A549 (cell line): ENCODE measurements at regions not wholly inside any gene's neighbourhood (a gene's known extent, or its start where the extent isn't known, plus 50 kb on each side); places are given as distances from the start of the nearest gene placed in this dataset.

Source experiments
- ATAC-seq, 2 experiments: fragments of 200-7000 bp in 1 of 2; fragments of >200 bp in 1 of 2; cut with Nextera tagmentation in 1 of 2; cut with Tn5 transposase in 1 of 2; 3 replicates each; pipeline versions ENCODE4 v1.8.0 to v1.9.1; 2018 to 2020; ENCODE audit warnings: mild to moderate bottlenecking in 1 of 2, moderate library complexity in 1 of 2
- CTCF ChIA-PET: fragments of 300-600 bp; sonication (Branson Sonifier 250); formaldehyde crosslinking; extraction: SDS; loops from one replicate; lab custom pipeline; 2021; ENCODE audit warnings: antibody characterized with exemption, inconsistent platforms; lab: Yijun Ruan, JAX
- POLR2A ChIA-PET: fragments of 350-600 bp; formaldehyde crosslinking; extraction: SDS; loops from one replicate; lab custom pipeline; 2021; ENCODE audit warnings: antibody characterized with exemption, inconsistent platforms; lab: Yijun Ruan, JAX
- DNase-seq, 2 experiments: peaks; one replicate each; pipeline versions ENCODE4 v3.0.0 to v3.0.0-alpha.2; 2011 to 2016; ENCODE audit warnings: low read depth in 1 of 2, low spot score in 1 of 2
- FAIRE-seq: peaks from 2 replicates; lab custom pipeline; 2011; peaks lifted over from hg19 to GRCh38; lab: Jason Lieb, UNC
- H3K27ac ChIP-seq, 2 experiments: fragments of >200 bp; sonication (Bioruptor Twin); formaldehyde crosslinking; 3 replicates each; pipeline ENCODE4 v1.5.1; 2016 to 2017
- H3K4me1 ChIP-seq: fragments of >200 bp; sonication (Bioruptor Twin); formaldehyde crosslinking; 3 replicates; pipeline ENCODE4 v1.6.1; 2016
- H3K4me2 ChIP-seq: fragments of >200 bp; sonication (Bioruptor Twin); formaldehyde crosslinking; 3 replicates; pipeline ENCODE4 v1.6.1; 2016
- H3K4me3 ChIP-seq: fragments of >200 bp; sonication (Bioruptor Twin); formaldehyde crosslinking; 3 replicates; pipeline ENCODE4 v1.5.1; 2016
- H3K9me3 ChIP-seq: fragments of >200 bp; sonication (Bioruptor Twin); formaldehyde crosslinking; 3 replicates; pipeline ENCODE4 v1.6.1; 2016
- BHLHE40 ChIP-seq: IDR thresholded peaks from 2 replicates; pipeline ENCODE4 v1.6.1; 2012; ENCODE audit warnings: low read depth, low read length, inconsistent platforms
- EHF ChIP-seq: fragments of 250-450 bp; sonication (Bioruptor Pico); IDR thresholded peaks from 2 replicates; pipeline ENCODE4 v1.5.0; 2020; ENCODE audit warnings: mild to moderate bottlenecking
- EP300 ChIP-seq, 2 experiments: fragments of >200 bp; sonication (Bioruptor Twin); formaldehyde crosslinking; IDR thresholded peaks; 2 replicates in 1 of 2; 3 replicates in 1 of 2; pipeline ENCODE4 v1.6.1; 2016 to 2017
- HDAC2 ChIP-seq: fragments of 200-600 bp; sonication (generic); IDR thresholded peaks from 2 replicates; pipeline ENCODE4 v1.6.1; 2016
- HEYL ChIP-seq: fragments of 250-450 bp; sonication (Bioruptor Pico); IDR thresholded peaks from 2 replicates; pipeline ENCODE4 v1.8.0; 2021; ENCODE audit warnings: mild to moderate bottlenecking, moderate library complexity
- HOXB13 ChIP-seq: fragments of 250-450 bp; sonication (Bioruptor Pico); IDR thresholded peaks from 2 replicates; pipeline ENCODE4 v1.5.0; 2020; ENCODE audit warnings: low read depth, mild to moderate bottlenecking, moderate library complexity
- HOXB5 ChIP-seq: fragments of 250-450 bp; sonication (Bioruptor Pico); IDR thresholded peaks from 2 replicates; pipeline ENCODE4 v1.5.0; 2020; ENCODE audit warnings: mild to moderate bottlenecking, moderate library complexity
- JUNB ChIP-seq: fragments of >200 bp; sonication (Bioruptor Twin); formaldehyde crosslinking; IDR thresholded peaks from 2 replicates; pipeline ENCODE4 v1.6.1; 2016
- MAFK ChIP-seq: fragments of 450-650 bp; IDR thresholded peaks from 2 replicates; pipeline ENCODE4 v1.6.1; 2014; ENCODE audit not compliant: partially characterized antibody
- NFE2L2 ChIP-seq: fragments of 150-350 bp; conservative IDR thresholded peaks from 2 replicates; pipeline ENCODE4 v1.6.1; 2014; ENCODE audit warnings: low read length
- NPAS2 ChIP-seq: fragments of 250-450 bp; sonication (Bioruptor Pico); IDR thresholded peaks from 2 replicates; pipeline ENCODE4 v1.8.0; 2022; ENCODE audit warnings: mild to moderate bottlenecking, moderate library complexity, borderline replicate concordance
- POLR2AphosphoS2 ChIP-seq: conservative IDR thresholded peaks from 2 replicates; pipeline ENCODE4 v1.6.1; 2012; ENCODE audit warnings: low read length, improper control_type of control experiment, inconsistent platforms
- TP53 ChIP-seq: fragments of 250-450 bp; sonication (Bioruptor Pico); IDR thresholded peaks from 2 replicates; pipeline ENCODE4 v1.5.0; 2021; ENCODE audit warnings: mild to moderate bottlenecking, moderate library complexity
- ZC3H11A ChIP-seq: fragments of 450-650 bp; IDR thresholded peaks from 2 replicates; pipeline ENCODE4 v1.6.1; 2014; ENCODE audit warnings: antibody characterized with exemption, mild to moderate bottlenecking
- WGBS: methylation state at CpG from one replicate; pipeline ENCODE4 v1.1.6; 2017; ENCODE audit errors: missing lambda C conversion rate; 5-methylcytosine and 5-hydroxymethylcytosine counted together
- TF ChIP-seq, protein P1 (sequence below): fragments of >200 bp; sonication (Bioruptor Twin); formaldehyde crosslinking; IDR thresholded peaks from 3 replicates; pipeline ENCODE4 v1.5.1; 2016
- TF ChIP-seq, protein P2 (sequence below): fragments of 150-350 bp; IDR thresholded peaks from 2 replicates; pipeline ENCODE4 v1.6.1; 2014; ENCODE audit warnings: low read depth, mild to moderate bottlenecking, low read length
- TF ChIP-seq, protein P3 (sequence below): IDR thresholded peaks from 2 replicates; pipeline ENCODE4 v1.6.1; 2012
- TF ChIP-seq, protein P4 (sequence below): fragments of 250-450 bp; sonication (Bioruptor Pico); IDR thresholded peaks from 2 replicates; pipeline ENCODE4 v1.5.0; 2021; ENCODE audit warnings: mild to moderate bottlenecking, moderate library complexity, borderline replicate concordance
- TF ChIP-seq, protein P5 (sequence below): fragments of >200 bp; sonication (Bioruptor Twin); formaldehyde crosslinking; IDR thresholded peaks from 2 replicates; pipeline ENCODE4 v1.6.1; 2016
- TF ChIP-seq, protein P6 (sequence below): fragments of 200-600 bp; sonication (generic); IDR thresholded peaks from 2 replicates; pipeline ENCODE4 v1.6.1; 2016; ENCODE audit warnings: antibody characterized with exemption, mild to moderate bottlenecking, moderate library complexity

DNA sequence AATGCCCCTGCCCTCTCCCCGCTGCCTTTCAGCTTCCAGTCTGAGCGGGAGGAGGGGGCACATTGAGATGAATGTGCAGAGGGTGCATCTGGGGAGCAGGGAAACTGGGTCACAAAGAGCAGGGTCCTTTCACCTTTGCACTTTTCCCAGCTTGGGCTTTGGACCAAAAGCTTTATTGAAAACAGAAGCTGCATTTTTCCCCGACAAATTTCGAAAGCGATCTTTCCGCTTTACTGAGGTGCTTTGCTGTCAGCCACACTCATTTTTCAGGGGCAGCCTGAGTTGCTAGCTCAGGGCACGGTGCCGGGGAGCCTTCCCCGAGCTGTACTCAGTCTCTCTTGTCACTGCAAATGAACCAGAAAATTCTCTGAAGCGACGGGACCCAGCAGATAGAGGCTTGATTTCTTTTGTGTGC, 283.7 kb upstream of the SOX4 start:
- no peak for FAIRE-seq
- no peaks in the 10 kb centered on the region for H3K9me3 ChIP-seq
- ChIA-PET POLR2A (no interaction called here), CTCF (interaction anchor here (1.0 to 1.2 kb wide), 3 partner anchors 11 to 22 kb away, joined by 3 to 4 read pairs (median 4); no protein-coding TSS in a partner anchor)
- no peak for DNase-seq
- no peak overlapping the region for H3K27ac ChIP-seq
- H3K4me3 ChIP-seq = no peak overlapping the region
- no peak for TF ChIP-seq HEYL (CRISPR knock-in tag)
- TF ChIP-seq HDAC2 = no peak
- TF ChIP-seq EP300 (IDR thresholded peaks at IDR 0.05) = no peak
- TF ChIP-seq HOXB13 = no peak
- no peak for TF ChIP-seq EHF
- TF ChIP-seq, protein P1, sequence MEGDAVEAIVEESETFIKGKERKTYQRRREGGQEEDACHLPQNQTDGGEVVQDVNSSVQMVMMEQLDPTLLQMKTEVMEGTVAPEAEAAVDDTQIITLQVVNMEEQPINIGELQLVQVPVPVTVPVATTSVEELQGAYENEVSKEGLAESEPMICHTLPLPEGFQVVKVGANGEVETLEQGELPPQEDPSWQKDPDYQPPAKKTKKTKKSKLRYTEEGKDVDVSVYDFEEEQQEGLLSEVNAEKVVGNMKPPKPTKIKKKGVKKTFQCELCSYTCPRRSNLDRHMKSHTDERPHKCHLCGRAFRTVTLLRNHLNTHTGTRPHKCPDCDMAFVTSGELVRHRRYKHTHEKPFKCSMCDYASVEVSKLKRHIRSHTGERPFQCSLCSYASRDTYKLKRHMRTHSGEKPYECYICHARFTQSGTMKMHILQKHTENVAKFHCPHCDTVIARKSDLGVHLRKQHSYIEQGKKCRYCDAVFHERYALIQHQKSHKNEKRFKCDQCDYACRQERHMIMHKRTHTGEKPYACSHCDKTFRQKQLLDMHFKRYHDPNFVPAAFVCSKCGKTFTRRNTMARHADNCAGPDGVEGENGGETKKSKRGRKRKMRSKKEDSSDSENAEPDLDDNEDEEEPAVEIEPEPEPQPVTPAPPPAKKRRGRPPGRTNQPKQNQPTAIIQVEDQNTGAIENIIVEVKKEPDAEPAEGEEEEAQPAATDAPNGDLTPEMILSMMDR = no peak
- TF ChIP-seq, protein P2, sequence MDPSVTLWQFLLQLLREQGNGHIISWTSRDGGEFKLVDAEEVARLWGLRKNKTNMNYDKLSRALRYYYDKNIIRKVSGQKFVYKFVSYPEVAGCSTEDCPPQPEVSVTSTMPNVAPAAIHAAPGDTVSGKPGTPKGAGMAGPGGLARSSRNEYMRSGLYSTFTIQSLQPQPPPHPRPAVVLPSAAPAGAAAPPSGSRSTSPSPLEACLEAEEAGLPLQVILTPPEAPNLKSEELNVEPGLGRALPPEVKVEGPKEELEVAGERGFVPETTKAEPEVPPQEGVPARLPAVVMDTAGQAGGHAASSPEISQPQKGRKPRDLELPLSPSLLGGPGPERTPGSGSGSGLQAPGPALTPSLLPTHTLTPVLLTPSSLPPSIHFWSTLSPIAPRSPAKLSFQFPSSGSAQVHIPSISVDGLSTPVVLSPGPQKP = no peak
- no peak for ATAC-seq
- whole genome bisulfite sequencing = 89% methylated on average over 11 of the region's 11 CpGs
- no peaks in the 10 kb centered on the region for H3K4me1 ChIP-seq
- no peak overlapping the region for H3K4me2 ChIP-seq

DNA sequence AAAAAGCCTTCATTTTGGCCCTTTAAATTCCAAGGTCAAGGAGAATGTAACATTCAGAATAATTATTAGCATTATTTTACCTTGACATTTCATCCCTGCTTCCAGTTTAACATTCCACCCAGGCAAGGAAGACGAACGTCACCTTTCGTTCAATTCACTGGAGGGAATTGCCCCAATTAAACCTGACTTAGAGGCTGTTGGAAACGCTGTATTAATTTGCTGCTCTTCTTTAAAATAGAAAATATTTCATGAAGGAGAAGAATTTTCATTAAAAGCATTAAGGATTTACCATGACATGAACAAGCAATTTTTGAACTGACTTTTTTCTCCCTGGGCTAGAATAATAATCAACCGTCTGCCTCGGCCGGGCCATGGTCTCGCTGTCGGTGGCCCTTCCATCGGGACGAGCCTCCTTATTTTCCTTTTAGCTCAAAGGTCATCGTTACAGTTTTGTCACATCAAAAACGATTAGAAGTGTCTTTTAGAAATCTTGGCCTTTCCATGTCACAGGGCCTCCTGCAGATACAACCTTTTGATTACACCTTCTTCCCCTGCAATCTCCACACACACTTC, 282.9 kb upstream of the SOX4 start:
- Histone ChIP-seq H3K4me2 (no peak overlapping the region), H3K4me3 (no peak overlapping the region), H3K9me3 (no peaks in the 10 kb centered on the region), H3K4me1 (no peaks in the 10 kb centered on the region), H3K27ac (no peak overlapping the region)
- no peak for DNase-seq
- ChIA-PET POLR2A (no interaction called here), CTCF (no interaction called here)
- TF ChIP-seq BHLHE40 (no peak), EP300 (IDR thresholded peaks at IDR 0.05) (no peak), HOXB5 (CRISPR knock-in tag) (no peak), NPAS2 (CRISPR knock-in tag) (no peak), JUNB (no peak), NFE2L2 (no peak), ZC3H11A (no peak), POLR2AphosphoS2 (no peak), MAFK (no peak), TP53 (CRISPR knock-in tag) (no peak)
- TF ChIP-seq, protein P3, sequence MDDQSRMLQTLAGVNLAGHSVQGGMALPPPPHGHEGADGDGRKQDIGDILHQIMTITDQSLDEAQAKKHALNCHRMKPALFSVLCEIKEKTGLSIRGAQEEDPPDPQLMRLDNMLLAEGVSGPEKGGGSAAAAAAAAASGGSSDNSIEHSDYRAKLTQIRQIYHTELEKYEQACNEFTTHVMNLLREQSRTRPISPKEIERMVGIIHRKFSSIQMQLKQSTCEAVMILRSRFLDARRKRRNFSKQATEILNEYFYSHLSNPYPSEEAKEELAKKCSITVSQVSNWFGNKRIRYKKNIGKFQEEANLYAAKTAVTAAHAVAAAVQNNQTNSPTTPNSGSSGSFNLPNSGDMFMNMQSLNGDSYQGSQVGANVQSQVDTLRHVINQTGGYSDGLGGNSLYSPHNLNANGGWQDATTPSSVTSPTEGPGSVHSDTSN = no peak
- TF ChIP-seq, protein P4, sequence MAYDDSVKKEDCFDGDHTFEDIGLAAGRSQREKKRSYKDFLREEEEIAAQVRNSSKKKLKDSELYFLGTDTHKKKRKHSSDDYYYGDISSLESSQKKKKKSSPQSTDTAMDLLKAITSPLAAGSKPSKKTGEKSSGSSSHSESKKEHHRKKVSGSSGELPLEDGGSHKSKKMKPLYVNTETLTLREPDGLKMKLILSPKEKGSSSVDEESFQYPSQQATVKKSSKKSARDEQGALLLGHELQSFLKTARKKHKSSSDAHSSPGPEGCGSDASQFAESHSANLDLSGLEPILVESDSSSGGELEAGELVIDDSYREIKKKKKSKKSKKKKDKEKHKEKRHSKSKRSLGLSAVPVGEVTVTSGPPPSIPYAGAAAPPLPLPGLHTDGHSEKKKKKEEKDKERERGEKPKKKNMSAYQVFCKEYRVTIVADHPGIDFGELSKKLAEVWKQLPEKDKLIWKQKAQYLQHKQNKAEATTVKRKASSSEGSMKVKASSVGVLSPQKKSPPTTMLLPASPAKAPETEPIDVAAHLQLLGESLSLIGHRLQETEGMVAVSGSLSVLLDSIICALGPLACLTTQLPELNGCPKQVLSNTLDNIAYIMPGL (CRISPR knock-in tag) = no peak
- TF ChIP-seq, protein P5, sequence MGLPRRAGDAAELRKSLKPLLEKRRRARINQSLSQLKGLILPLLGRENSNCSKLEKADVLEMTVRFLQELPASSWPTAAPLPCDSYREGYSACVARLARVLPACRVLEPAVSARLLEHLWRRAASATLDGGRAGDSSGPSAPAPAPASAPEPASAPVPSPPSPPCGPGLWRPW = no peak
- TF ChIP-seq, protein P6, sequence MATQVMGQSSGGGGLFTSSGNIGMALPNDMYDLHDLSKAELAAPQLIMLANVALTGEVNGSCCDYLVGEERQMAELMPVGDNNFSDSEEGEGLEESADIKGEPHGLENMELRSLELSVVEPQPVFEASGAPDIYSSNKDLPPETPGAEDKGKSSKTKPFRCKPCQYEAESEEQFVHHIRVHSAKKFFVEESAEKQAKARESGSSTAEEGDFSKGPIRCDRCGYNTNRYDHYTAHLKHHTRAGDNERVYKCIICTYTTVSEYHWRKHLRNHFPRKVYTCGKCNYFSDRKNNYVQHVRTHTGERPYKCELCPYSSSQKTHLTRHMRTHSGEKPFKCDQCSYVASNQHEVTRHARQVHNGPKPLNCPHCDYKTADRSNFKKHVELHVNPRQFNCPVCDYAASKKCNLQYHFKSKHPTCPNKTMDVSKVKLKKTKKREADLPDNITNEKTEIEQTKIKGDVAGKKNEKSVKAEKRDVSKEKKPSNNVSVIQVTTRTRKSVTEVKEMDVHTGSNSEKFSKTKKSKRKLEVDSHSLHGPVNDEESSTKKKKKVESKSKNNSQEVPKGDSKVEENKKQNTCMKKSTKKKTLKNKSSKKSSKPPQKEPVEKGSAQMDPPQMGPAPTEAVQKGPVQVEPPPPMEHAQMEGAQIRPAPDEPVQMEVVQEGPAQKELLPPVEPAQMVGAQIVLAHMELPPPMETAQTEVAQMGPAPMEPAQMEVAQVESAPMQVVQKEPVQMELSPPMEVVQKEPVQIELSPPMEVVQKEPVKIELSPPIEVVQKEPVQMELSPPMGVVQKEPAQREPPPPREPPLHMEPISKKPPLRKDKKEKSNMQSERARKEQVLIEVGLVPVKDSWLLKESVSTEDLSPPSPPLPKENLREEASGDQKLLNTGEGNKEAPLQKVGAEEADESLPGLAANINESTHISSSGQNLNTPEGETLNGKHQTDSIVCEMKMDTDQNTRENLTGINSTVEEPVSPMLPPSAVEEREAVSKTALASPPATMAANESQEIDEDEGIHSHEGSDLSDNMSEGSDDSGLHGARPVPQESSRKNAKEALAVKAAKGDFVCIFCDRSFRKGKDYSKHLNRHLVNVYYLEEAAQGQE = no peak
- WGBS = 78% methylated on average over 13 of the region's 13 CpGs
- ATAC-seq = no peak
- no peak for FAIRE-seq
